Endometrial microvascular endothelial cells (primary cell): ENCODE measurements at regions not wholly inside any gene's neighbourhood (a gene's known extent, or its start where the extent isn't known, plus 50 kb on each side); places are given as distances from the start of the nearest gene placed in this dataset.
"Not testable (repeated sequence)": the region's sequence is repeated elsewhere in the genome, so short reads cannot be mapped to it uniquely, and the experiment has no call there.

ENCODE experiments used
- in situ Hi-C: cut with HindIII; loops from 2 replicates; pipeline ENCODE4 v1.10.0; 2017; ENCODE audit warnings: low sequenced_read_pairs, low pct_unique_long_range_greater_than_20kb; ENCODE audit errors: inconsistent ontology term

DNA sequence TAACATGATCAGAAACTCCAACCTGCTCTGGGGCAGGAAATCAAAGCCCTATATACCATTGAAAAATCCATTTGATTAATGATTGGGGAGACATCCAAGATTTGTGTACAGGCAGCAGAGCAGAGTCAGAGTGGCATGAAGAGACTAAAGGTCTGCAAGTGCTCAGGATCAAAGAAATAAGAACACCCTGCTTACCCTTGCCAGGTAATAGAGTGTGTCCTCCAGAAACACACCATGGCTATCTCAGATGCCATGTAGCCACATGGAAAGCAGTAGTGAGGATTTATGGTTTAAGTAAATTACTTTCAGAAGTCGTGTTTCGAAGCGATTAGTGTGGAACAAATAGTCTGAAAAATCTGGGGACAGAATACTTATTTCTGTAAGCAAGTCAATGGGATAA lies 592.9 kb downstream of the SUCLG1 start:
- in situ Hi-C loops: no loop called here

GRCh38 chr2:83862600-83862999 lies 596.5 kb downstream of the SUCLG1 start:
- in situ Hi-C loops: no loop called here

- in situ Hi-C loops: no loop called here
Measured at GRCh38 chr2:83860320-83860719, 598.8 kb downstream of the SUCLG1 start.

DNA sequence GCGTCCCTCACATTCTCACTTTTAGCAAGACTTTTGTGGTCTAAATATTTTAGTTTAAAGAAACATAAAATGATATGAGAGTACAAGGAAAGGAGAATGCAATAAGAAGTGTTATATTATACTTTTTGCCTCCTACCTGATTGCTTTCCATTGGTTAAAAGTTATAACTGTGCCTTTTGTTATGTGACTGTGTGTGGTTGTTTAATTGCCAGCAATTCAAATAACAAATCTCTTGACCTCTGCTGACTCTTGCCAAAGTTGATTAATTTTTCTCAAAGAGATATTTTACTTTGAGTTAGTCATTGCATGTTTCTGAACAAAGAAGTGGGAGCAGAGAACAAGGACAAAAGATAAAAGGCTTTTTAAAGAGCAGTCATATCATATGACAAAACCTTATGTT lies 599.5 kb downstream of the SUCLG1 start:
- in situ Hi-C loops: no loop called here

DNA sequence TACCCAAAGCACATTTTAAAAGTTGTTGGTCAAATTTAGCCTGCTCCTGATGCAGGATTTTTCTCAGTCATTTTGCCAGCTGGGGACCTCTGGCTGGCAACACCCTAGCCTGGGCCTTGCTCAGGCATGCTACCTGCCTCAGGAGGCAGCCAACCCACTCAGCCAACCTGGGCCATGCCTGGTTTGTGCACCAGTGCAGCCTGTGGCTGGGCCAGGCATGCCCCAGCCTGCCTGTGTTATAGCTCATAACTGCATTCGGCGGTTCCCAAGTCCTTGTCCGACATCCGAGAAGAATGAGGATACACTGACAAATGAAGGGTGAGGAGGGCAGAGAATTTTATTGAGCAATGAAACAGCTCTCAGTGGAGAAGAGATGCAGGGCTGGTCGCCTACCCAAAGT lies 608.0 kb downstream of the SUCLG1 start:
- in situ Hi-C loops: no loop called here

DNA sequence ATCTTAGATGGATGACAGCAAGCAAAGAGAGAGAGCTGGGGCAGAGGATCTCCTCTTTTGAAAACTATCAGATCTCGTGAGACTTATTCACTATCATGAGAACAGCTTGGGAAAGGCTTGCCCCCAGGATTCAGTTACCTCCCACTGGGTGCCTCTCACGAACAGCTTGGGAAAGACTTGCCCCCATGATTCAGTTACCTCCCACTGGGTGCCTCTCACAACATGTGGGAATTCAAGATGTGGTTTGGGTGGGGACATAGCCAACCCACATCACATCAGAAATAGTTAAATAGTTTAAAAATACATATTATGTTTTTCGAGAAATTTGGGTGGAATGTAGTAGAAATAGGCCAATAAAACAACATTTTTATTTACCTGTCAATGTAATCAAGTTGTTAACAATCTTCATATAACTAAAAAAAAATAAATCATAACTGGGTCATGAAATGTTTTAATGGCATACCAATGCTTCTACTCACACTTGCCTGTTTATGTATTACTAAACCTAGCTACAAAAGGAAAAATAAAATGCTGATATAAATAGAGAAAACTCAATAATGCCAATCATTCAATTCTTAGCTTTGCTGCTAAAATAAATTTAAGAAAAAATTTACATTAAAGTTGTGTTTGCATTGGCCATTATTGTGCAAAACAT lies 608.9 kb downstream of the SUCLG1 start:
- in situ Hi-C loops: no loop called here

DNA sequence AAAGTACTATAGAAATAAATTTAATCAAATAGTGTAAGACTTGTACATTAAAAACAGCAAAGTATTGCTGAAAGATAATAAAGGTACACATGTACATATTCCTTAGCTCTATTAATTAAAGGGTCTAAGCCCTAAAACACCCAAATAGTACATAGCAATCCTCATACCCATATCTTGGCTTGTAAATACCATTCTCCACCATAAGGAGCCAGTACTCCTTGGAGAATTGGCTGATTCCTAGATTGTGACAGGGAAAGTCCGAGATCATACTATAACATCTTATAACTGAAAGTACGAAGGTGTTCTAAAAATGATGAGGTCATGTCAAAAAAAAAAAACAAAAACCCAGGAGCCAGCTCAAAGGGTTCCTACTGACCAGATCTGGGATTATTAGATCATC lies 614.6 kb downstream of the SUCLG1 start:
- in situ Hi-C loops: no loop called here

GRCh38 chr2:83842421-83842820 lies 616.7 kb downstream of the SUCLG1 start:
- in situ Hi-C loops: no loop called here

DNA sequence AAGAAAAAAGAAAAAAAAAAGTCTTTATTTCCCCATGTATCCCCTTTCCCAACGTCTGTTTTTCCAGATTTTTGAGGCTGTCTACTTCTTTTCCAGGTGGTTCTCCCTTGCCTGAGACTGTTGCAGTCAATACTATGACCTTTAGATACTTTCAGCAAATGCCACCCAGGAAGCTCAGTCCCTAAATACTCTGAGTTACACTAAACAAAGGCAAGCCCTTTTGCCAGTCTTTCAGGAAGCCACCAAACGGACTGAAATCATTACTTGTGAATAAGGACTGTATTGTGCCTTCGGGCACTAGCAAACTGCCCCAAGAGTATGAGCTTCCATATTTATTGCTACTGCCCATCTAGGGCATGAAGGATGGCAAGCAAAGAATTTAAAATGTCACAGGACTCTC lies 621.3 kb downstream of the SUCLG1 start:
- in situ Hi-C loops: no loop called here

- in situ Hi-C loops: no loop called here
Measured at GRCh38 chr2:83827618-83828017, 631.5 kb downstream of the SUCLG1 start.

DNA sequence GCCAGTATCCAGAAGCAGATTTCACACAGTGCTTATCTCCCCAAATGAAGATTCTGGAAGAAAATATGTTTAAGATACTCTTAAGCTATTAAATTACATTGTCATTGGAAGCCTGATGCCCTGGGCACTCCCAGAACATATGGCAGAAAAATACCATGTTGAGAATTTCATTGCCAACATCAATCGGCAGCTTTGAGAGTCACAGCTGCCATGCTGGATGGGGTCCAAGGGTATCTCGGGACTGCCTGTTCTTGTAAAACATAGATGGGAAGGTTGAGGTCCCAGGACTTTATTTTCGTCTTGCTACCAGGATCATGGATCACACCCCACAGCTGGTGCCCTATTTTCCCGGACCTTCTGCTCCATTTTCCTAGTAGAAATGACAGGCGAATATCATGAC lies 632.5 kb downstream of the SUCLG1 start:
- in situ Hi-C loops: no loop called here

DNA sequence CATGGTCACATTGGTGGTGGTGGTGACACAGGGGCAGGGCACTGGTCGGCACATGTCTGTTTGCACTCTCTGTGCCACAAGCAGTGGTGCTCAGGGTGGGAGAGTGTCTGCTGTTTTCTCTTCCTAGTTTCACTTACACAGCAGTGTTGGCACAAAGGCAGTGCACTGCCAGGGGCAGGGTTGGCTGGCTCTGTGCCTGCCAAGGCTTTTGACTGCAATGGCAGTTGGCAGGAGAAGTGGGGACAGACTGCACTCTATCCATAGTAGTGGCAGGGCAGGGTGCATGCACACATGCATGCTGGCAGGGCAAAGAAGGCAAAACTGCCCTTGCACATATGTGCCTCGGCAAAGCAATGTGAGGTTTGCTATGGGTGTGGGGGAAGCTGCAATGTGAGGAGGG lies 635.9 kb downstream of the SUCLG1 start:
- in situ Hi-C loops: no loop called here

DNA sequence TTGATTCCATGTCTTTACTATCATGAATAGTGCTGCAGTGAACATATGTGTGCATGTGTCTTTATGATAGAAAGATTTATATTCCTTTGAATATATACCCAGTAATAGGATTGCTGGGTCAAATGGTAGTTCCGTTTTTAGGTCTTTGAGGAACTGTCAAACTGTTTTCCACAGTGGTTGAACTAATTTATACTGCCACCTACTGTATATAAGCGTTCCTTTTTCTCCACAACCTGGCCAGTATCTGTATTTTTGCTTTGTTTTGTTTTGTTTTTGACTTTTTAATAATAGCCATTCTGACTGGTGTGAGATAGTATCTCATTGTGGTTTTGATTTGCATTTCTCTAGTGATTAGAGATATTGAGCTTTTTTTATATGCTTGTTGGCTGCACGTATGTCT lies 641.6 kb downstream of the SUCLG1 start:
- in situ Hi-C loops: no loop called here

DNA sequence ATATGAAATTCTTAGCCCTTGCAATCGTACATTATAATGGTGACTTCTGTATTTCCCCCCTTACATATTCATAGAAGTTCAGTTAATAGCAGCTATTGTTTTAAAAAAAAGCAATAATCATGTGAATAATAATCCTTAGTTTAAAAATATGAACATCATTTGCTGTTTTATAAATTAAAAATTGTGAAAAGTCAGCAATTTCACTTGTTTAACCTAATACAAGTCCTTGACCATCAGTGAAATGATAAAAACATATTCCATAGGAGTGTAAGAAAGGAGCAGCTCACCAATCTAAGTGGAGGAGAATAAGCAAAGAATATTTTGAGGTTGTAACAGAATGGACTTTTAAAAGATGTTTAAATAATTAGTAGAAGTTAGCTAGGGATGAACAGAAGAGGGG lies 650.2 kb downstream of the SUCLG1 start:
- in situ Hi-C loops: no loop called here

DNA sequence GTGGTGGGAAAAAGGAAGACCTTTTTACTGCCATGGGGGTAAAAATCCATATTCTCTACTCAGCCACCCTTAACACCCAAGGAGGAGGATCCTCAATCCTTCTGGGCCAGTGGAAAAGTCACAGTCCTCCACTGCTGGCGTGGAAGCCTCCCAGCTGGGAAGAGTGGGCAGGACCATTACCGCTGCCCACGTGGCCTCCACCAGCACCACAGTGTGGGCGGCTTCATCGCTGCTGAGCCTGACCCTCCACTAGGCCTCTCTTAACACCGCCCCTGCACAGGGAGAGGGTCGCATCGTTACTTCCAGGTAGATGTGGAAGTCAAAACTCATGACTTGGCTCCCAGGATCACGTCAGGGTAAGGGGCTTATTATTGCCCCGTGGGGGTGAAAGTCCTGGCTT lies 656.5 kb downstream of the SUCLG1 start:
- in situ Hi-C loops: no loop called here

- in situ Hi-C loops: no loop called here
Measured at GRCh38 chr2:83795777-83796176, 663.3 kb downstream of the SUCLG1 start.

- in situ Hi-C loops: not testable (repeated sequence)
Measured at GRCh38 chr2:83790467-83790866, 668.6 kb downstream of the SUCLG1 start.

DNA sequence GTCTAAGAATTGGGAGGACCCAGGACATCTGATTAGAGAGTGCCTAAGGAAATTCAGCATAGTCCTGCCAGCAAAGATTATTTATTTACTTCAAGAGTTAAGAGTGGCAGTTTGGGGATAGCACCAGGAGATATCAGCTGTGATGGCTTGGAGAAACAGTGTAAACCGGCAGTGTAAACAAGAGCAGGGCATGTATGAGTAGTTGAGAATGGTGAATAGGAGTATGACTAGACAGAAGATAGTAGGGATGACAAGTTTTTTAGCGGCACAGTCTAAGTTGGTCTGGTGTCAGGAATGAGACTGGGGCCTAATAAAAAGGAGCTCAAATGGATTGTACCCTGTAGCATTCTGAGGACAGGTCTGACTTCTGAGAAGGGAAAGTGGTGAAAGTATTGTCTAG lies 669.4 kb downstream of the SUCLG1 start:
- in situ Hi-C loops: not testable (repeated sequence)

DNA sequence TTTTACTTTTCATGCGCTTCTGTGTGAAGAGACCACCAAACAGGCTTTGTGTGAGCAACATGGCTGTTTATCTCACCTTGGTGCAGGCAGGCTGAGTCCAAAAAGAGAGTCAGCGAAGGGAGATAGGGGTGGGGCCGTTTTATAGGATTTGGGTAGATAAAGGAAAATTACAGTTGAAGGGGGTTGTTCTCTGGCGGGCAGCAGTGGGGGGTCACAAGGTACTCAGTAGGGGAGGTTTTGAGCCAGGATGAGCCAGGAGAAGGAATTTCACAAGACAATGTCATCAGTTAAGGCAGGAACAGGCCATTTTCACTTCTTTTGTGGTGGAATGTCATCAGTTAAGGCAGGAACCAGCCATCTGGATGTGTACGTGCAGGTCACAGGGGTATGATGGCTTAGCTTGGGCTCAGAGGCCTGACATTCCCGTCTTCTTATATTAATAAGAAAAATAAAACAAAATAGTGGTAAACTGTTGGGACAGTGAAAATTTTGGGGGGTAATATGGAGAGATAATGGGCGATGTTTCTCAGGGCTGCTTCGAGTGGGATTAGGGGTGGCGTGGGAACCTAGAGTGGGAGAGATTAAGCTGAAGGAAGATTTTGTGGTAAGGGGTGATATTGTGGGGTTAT lies 670.0 kb downstream of the SUCLG1 start:
- in situ Hi-C loops: not testable (repeated sequence)

GRCh38 chr2:83787189-83787588 lies 671.9 kb downstream of the SUCLG1 start:
- in situ Hi-C loops: no loop called here

- in situ Hi-C loops: no loop called here
Measured at GRCh38 chr2:83786140-83786539, 672.9 kb downstream of the SUCLG1 start.
